ENCODE measurements at regions not wholly inside any gene's neighbourhood (a gene's known extent, or its start where the extent isn't known, plus 50 kb on each side); places are given as distances from the start of the nearest gene placed in this dataset.

- DNase-seq (ENCODE audit: low spot score) (no peak), ATAC-seq (ENCODE audit: low read depth) (0 out of 3 replicates have a peak, but pooled peaks have one; percentile 46)
- H3K36me3 ChIP-seq (ENCODE audit: low read depth): no peaks in the 10 kb centered on the region
- peak; percentile 66 for TF ChIP-seq CTCF (IDR thresholded peaks at IDR 0.05; ENCODE audit: poor library complexity, severe bottlenecking)
- no peaks in the 10 kb centered on the region for H3K4me1 ChIP-seq (ENCODE audit: insufficient read depth, poor library complexity, severe bottlenecking)
- H3K27ac ChIP-seq (ENCODE audit: poor library complexity, severe bottlenecking): no peak overlapping the region
- no peaks in the 10 kb centered on the region for H3K27me3 ChIP-seq (ENCODE audit: insufficient read depth, poor library complexity, severe bottlenecking)
- H3K4me3 ChIP-seq (ENCODE audit: severe bottlenecking): no peak overlapping the region
- H3K9me3 ChIP-seq (ENCODE audit: severe bottlenecking): no peaks in the 10 kb centered on the region
These were observed 66.2 kb upstream of the TACR3 start for GRCh38 chr4:103786014-103786413.

GRCh38 chr4:103778221-103778620 is 58.4 kb upstream of the TACR3 start:
- H3K27ac ChIP-seq (ENCODE audit: poor library complexity, severe bottlenecking): no peak overlapping the region
- no peaks in the 10 kb centered on the region for H3K36me3 ChIP-seq (ENCODE audit: low read depth)
- DNase-seq (ENCODE audit: low spot score): no peak
- TF ChIP-seq CTCF (IDR thresholded peaks at IDR 0.05; ENCODE audit: poor library complexity, severe bottlenecking): no peak
- no peak overlapping the region for H3K4me3 ChIP-seq (ENCODE audit: severe bottlenecking)
- no peaks in the 10 kb centered on the region for H3K4me1 ChIP-seq (ENCODE audit: insufficient read depth, poor library complexity, severe bottlenecking)
- no peak for ATAC-seq (ENCODE audit: low read depth)
- no peaks in the 10 kb centered on the region for H3K27me3 ChIP-seq (ENCODE audit: insufficient read depth, poor library complexity, severe bottlenecking)
- H3K9me3 ChIP-seq (ENCODE audit: severe bottlenecking): no peaks in the 10 kb centered on the region

- Histone ChIP-seq H3K4me1 (ENCODE audit: insufficient read depth, poor library complexity, severe bottlenecking) (no peaks in the 10 kb centered on the region), H3K9me3 (ENCODE audit: severe bottlenecking) (no peaks in the 10 kb centered on the region), H3K36me3 (ENCODE audit: low read depth) (no peaks in the 10 kb centered on the region), H3K27me3 (ENCODE audit: insufficient read depth, poor library complexity, severe bottlenecking) (no peaks in the 10 kb centered on the region), H3K4me3 (ENCODE audit: severe bottlenecking) (no peak overlapping the region), H3K27ac (ENCODE audit: poor library complexity, severe bottlenecking) (no peak overlapping the region)
- DNase-seq (ENCODE audit: low spot score): no peak
- no peak for ATAC-seq (ENCODE audit: low read depth)
- TF ChIP-seq CTCF (IDR thresholded peaks at IDR 0.05; ENCODE audit: poor library complexity, severe bottlenecking): no peak
These were observed 54.6 kb upstream of the TACR3 start for GRCh38 chr4:103774326-103774825.

GRCh38 chr4:103773691-103774231 is 54.0 kb upstream of the TACR3 start:
- Histone ChIP-seq H3K27ac (ENCODE audit: poor library complexity, severe bottlenecking) (no peak overlapping the region), H3K4me3 (ENCODE audit: severe bottlenecking) (no peak overlapping the region), H3K36me3 (ENCODE audit: low read depth) (no peaks in the 10 kb centered on the region), H3K27me3 (ENCODE audit: insufficient read depth, poor library complexity, severe bottlenecking) (no peaks in the 10 kb centered on the region), H3K4me1 (ENCODE audit: insufficient read depth, poor library complexity, severe bottlenecking) (no peaks in the 10 kb centered on the region), H3K9me3 (ENCODE audit: severe bottlenecking) (no peaks in the 10 kb centered on the region)
- ATAC-seq (ENCODE audit: low read depth): no peak
- no peak for DNase-seq (ENCODE audit: low spot score)
- no peak for TF ChIP-seq CTCF (IDR thresholded peaks at IDR 0.05; ENCODE audit: poor library complexity, severe bottlenecking)
